Smooth muscle cell (in vitro differentiated cells): ENCODE measurements at regions not wholly inside any gene's neighbourhood (a gene's known extent, or its start where the extent isn't known, plus 50 kb on each side); places are given as distances from the start of the nearest gene placed in this dataset.

ENCODE experiments used
- DNase-seq: peaks from one replicate; lab custom pipeline; 2025; ENCODE audit not compliant: unreplicated experiment; lab: John Stamatoyannopoulos, UW
- H2AFZ ChIP-seq: fragments of 200-600 bp; sonication (generic); 2 replicates; pipeline ENCODE4 v1.6.0; 2016; ENCODE audit warnings: antibody characterized with exemption, low read depth, mild to moderate bottlenecking
- H3F3A ChIP-seq: fragments of 200-600 bp; sonication (generic); 2 replicates; pipeline ENCODE4 v1.6.0; 2017; ENCODE audit warnings: antibody characterized with exemption, low read depth
- H3K27ac ChIP-seq: fragments of 200-600 bp; sonication (generic); 2 replicates; pipeline ENCODE4 v1.5.1; 2016; ENCODE audit warnings: low read depth, mild to moderate bottlenecking
- H3K27me3 ChIP-seq: fragments of 200-600 bp; sonication (generic); 2 replicates; pipeline ENCODE4 v1.6.1; 2016; ENCODE audit warnings: low read depth, mild to moderate bottlenecking
- H3K36me3 ChIP-seq: fragments of 200-600 bp; sonication (generic); 2 replicates; pipeline ENCODE4 v1.5.1; 2016; ENCODE audit warnings: low read depth
- H3K4me1 ChIP-seq: fragments of 200-600 bp; sonication (generic); 2 replicates; pipeline ENCODE4 v1.5.1; 2016; ENCODE audit warnings: low read depth
- H3K4me2 ChIP-seq: fragments of 200-600 bp; sonication (generic); 2 replicates; pipeline ENCODE4 v1.6.0; 2016; ENCODE audit warnings: mild to moderate bottlenecking
- H3K4me3 ChIP-seq: fragments of 200-600 bp; sonication (generic); 2 replicates; pipeline ENCODE4 v1.5.1; 2016; ENCODE audit warnings: mild to moderate bottlenecking
- H3K79me2 ChIP-seq: fragments of 200-600 bp; sonication (generic); 2 replicates; pipeline ENCODE4 v1.6.0; 2016; ENCODE audit warnings: low read depth, mild to moderate bottlenecking
- H3K9ac ChIP-seq: fragments of 200-600 bp; sonication (generic); 2 replicates; pipeline ENCODE4 v1.6.0; 2016; ENCODE audit warnings: low read depth
- H3K9me3 ChIP-seq: fragments of 200-600 bp; sonication (generic); replicated peaks from 2 replicates; pipeline ENCODE4 v1.5.1; 2016; ENCODE audit warnings: low read depth
- H4K20me1 ChIP-seq: fragments of 200-600 bp; sonication (generic); 2 replicates; pipeline ENCODE4 v1.6.0; 2016; ENCODE audit warnings: low read depth
- WGBS: methylation state at CpG from one replicate; pipeline ENCODE4 v1.1.7; 2016; ENCODE audit warnings: low lambda C conversion rate; 5-methylcytosine and 5-hydroxymethylcytosine counted together
- TF ChIP-seq, protein P1 (sequence below): fragments of 200-600 bp; sonication (generic); IDR thresholded peaks from 2 replicates; pipeline ENCODE4 v1.5.1; 2017; ENCODE audit warnings: borderline replicate concordance, mild to moderate bottlenecking, antibody characterized with exemption; ENCODE audit not compliant: insufficient read depth, poor library complexity, severe bottlenecking

DNA sequence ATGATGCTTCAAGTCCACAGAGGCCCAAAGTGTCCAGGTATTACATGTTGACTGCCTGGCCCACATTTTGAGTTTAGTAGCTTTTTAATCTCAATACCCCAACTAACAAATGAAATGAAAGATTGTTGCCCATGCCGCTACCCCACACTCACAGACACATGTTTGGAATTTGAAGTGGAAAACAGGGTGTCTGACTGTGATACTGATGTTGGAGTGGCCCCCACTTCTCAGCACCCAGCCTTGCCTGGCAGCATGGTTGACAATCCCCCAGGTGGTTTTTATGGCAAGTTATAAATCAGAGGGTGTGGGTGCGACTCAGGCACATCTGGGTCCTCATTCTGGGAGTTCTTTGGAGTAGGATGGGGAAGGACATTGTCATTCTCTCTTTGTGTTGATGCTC is 314.7 kb upstream of the ZNF32 start:
- Histone ChIP-seq H4K20me1 (no peaks in the 10 kb centered on the region), H2AFZ (no peak overlapping the region), H3K4me1 (no peaks in the 10 kb centered on the region), H3K36me3 (no peaks in the 10 kb centered on the region), H3K4me3 (no peak overlapping the region), H3K79me2 (no peaks in the 10 kb centered on the region), H3K4me2 (no peak overlapping the region), H3K9ac (no peak overlapping the region), H3K27me3 (peaks cover 27% of the 10 kb centered on the region), H3K9me3 (no peaks in the 10 kb centered on the region), H3K27ac (no peak overlapping the region), H3F3A (no peaks in the 10 kb centered on the region)
- no peak for DNase-seq
- 94% methylated on average over 2 of the region's 2 CpGs for WGBS
- TF ChIP-seq, protein P1, sequence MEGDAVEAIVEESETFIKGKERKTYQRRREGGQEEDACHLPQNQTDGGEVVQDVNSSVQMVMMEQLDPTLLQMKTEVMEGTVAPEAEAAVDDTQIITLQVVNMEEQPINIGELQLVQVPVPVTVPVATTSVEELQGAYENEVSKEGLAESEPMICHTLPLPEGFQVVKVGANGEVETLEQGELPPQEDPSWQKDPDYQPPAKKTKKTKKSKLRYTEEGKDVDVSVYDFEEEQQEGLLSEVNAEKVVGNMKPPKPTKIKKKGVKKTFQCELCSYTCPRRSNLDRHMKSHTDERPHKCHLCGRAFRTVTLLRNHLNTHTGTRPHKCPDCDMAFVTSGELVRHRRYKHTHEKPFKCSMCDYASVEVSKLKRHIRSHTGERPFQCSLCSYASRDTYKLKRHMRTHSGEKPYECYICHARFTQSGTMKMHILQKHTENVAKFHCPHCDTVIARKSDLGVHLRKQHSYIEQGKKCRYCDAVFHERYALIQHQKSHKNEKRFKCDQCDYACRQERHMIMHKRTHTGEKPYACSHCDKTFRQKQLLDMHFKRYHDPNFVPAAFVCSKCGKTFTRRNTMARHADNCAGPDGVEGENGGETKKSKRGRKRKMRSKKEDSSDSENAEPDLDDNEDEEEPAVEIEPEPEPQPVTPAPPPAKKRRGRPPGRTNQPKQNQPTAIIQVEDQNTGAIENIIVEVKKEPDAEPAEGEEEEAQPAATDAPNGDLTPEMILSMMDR, result no peak

- TF ChIP-seq, protein P1, result no peak
- no peak for DNase-seq
- WGBS, result 53% methylated on average over 11 of the region's 11 CpGs
Measured at GRCh38 chr10:43962346-43963191, 313.9 kb upstream of the ZNF32 start.

GRCh38 chr10:43961523-43962345 is 313.1 kb upstream of the ZNF32 start:
- H3K4me1 ChIP-seq, result no peaks in the 10 kb centered on the region
- DNase-seq, result no peak

More at GRCh38 chr10:43962346-43963191, 313.9 kb upstream of the ZNF32 start:
- Histone ChIP-seq H3K79me2 (no peaks in the 10 kb centered on the region), H3K27me3 (peaks cover 21% of the 10 kb centered on the region), H3K9me3 (no peaks in the 10 kb centered on the region), H3K4me1 (no peaks in the 10 kb centered on the region), H3K27ac (no peak overlapping the region), H3F3A (no peaks in the 10 kb centered on the region), H3K9ac (no peak overlapping the region), H4K20me1 (no peaks in the 10 kb centered on the region), H2AFZ (no peak overlapping the region), H3K36me3 (no peaks in the 10 kb centered on the region), H3K4me2 (no peak overlapping the region), H3K4me3 (no peak overlapping the region)

More at GRCh38 chr10:43961523-43962345, 313.1 kb upstream of the ZNF32 start:
- Histone ChIP-seq H3K4me2 (no peak overlapping the region), H4K20me1 (no peaks in the 10 kb centered on the region), H3K27me3 (peaks cover 17% of the 10 kb centered on the region), H3K27ac (no peak overlapping the region), H3F3A (no peaks in the 10 kb centered on the region), H3K36me3 (no peaks in the 10 kb centered on the region), H3K9me3 (no peaks in the 10 kb centered on the region), H2AFZ (no peak overlapping the region), H3K79me2 (no peaks in the 10 kb centered on the region), H3K4me3 (no peak overlapping the region), H3K9ac (no peak overlapping the region)
- TF ChIP-seq, protein P1, result no peak
- 89% methylated on average over 15 of the region's 15 CpGs for WGBS
